Muscle layer of colon (tissue), 2 donors: ENCODE measurements at regions not wholly inside any gene's neighbourhood (a gene's known extent, or its start where the extent isn't known, plus 50 kb on each side); places are given as distances from the start of the nearest gene placed in this dataset.

Source experiments
- H3K27ac ChIP-seq: one replicate; pipeline ENCODE4 v1.7.0; 2013; ENCODE audit warnings: low read depth, mild to moderate bottlenecking, low read length, moderate library complexity
- H3K27me3 ChIP-seq, 2 donors: one replicate each; pipeline ENCODE4 v1.7.0; 2013; ENCODE audit warnings: low read length in 2 of 2, mild to moderate bottlenecking in 2 of 2; ENCODE audit not compliant: insufficient read depth in 2 of 2, control insufficient read depth in 1 of 2
- H3K36me3 ChIP-seq: one replicate; pipeline ENCODE4 v1.7.0; 2013; ENCODE audit warnings: mild to moderate bottlenecking, low read length; ENCODE audit not compliant: insufficient read depth
- H3K4me1 ChIP-seq: one replicate; pipeline ENCODE4 v1.7.0; 2013; ENCODE audit warnings: mild to moderate bottlenecking, low read length; ENCODE audit not compliant: insufficient read depth
- H3K4me3 ChIP-seq, 2 donors: one replicate each; pipeline ENCODE4 v1.7.0; 2013; ENCODE audit warnings: low read length in 2 of 2, low read depth in 1 of 2, mild to moderate bottlenecking in 1 of 2, moderate library complexity in 1 of 2
- H3K9ac ChIP-seq: one replicate; pipeline ENCODE4 v1.7.0; 2013; ENCODE audit warnings: low read length
- H3K9me3 ChIP-seq: one replicate; pipeline ENCODE4 v1.7.0; 2013; ENCODE audit warnings: mild to moderate bottlenecking, low read length
- donor health status: abdominal sarcoma.
- donor health status: Adenocarcinoma of cecum.

- H3K9ac ChIP-seq: no peak overlapping the region
- H3K9me3 ChIP-seq: no peaks in the 10 kb centered on the region
- H3K4me3 ChIP-seq: no peak overlapping the region
- H3K36me3 ChIP-seq: no peaks in the 10 kb centered on the region
- H3K27me3 ChIP-seq: peaks cover 0 to 4% of the 10 kb centered on the region in 2 donors
- no peak overlapping the region for H3K27ac ChIP-seq
- H3K4me1 ChIP-seq: no peaks in the 10 kb centered on the region
Observed at GRCh38 chr15:31151301-31152233, 50.0 kb upstream of the TRPM1 start.

- Histone ChIP-seq H3K9ac (no peak overlapping the region), H3K4me3 (no peak overlapping the region), H3K27me3 (peaks cover 0 to 4% of the 10 kb centered on the region in 2 donors)
Observed at GRCh38 chr15:31153531-31153930, 52.0 kb upstream of the TRPM1 start.

GRCh38 chr15:31155151-31155550, 53.6 kb upstream of the TRPM1 start:
- no peaks in the 10 kb centered on the region for H3K4me1 ChIP-seq
- H3K36me3 ChIP-seq: no peaks in the 10 kb centered on the region
- H3K27ac ChIP-seq: no peak overlapping the region

More at GRCh38 chr15:31153531-31153930, 52.0 kb upstream of the TRPM1 start:
- no peak overlapping the region for H3K27ac ChIP-seq
- no peaks in the 10 kb centered on the region for H3K9me3 ChIP-seq
- no peaks in the 10 kb centered on the region for H3K36me3 ChIP-seq
- no peaks in the 10 kb centered on the region for H3K4me1 ChIP-seq

GRCh38 chr15:31156226-31156625, 54.7 kb upstream of the TRPM1 start:
- Histone ChIP-seq H3K4me1 (no peaks in the 10 kb centered on the region), H3K36me3 (no peaks in the 10 kb centered on the region), H3K27ac (no peak overlapping the region), H3K4me3 (no peak overlapping the region), H3K9ac (no peak overlapping the region), H3K9me3 (no peaks in the 10 kb centered on the region), H3K27me3 (peaks cover 0 to 4% of the 10 kb centered on the region in 2 donors)

More at GRCh38 chr15:31155151-31155550, 53.6 kb upstream of the TRPM1 start:
- no peak overlapping the region for H3K4me3 ChIP-seq
- H3K9ac ChIP-seq: no peak overlapping the region
- no peaks in the 10 kb centered on the region for H3K9me3 ChIP-seq
- peaks cover 0 to 4% of the 10 kb centered on the region in 2 donors for H3K27me3 ChIP-seq

GRCh38 chr15:31156808-31157207, 55.3 kb upstream of the TRPM1 start:
- Histone ChIP-seq H3K4me3 (no peak overlapping the region), H3K4me1 (no peaks in the 10 kb centered on the region), H3K27me3 (peaks cover 0 to 4% of the 10 kb centered on the region in 2 donors), H3K36me3 (no peaks in the 10 kb centered on the region), H3K27ac (no peak overlapping the region), H3K9ac (no peak overlapping the region), H3K9me3 (no peaks in the 10 kb centered on the region)

GRCh38 chr15:31157644-31158069, 56.1 kb upstream of the TRPM1 start:
- Histone ChIP-seq H3K9ac (no peak overlapping the region), H3K27me3 (no peaks in the 10 kb centered on the region), H3K36me3 (no peaks in the 10 kb centered on the region), H3K27ac (no peak overlapping the region), H3K4me3 (no peak overlapping the region), H3K9me3 (no peaks in the 10 kb centered on the region), H3K4me1 (no peaks in the 10 kb centered on the region)

- no peak overlapping the region for H3K9ac ChIP-seq
- H3K36me3 ChIP-seq: no peaks in the 10 kb centered on the region
- no peak overlapping the region for H3K27ac ChIP-seq
Observed at GRCh38 chr15:31158858-31159569, 57.5 kb upstream of the TRPM1 start.

GRCh38 chr15:31159837-31160236, 58.3 kb upstream of the TRPM1 start:
- H3K9ac ChIP-seq: no peak overlapping the region
- no peak overlapping the region for H3K27ac ChIP-seq
- H3K27me3 ChIP-seq: no peaks in the 10 kb centered on the region
- H3K9me3 ChIP-seq: no peaks in the 10 kb centered on the region
- no peaks in the 10 kb centered on the region for H3K36me3 ChIP-seq
- H3K4me3 ChIP-seq: no peak overlapping the region
- no peaks in the 10 kb centered on the region for H3K4me1 ChIP-seq

More at GRCh38 chr15:31158858-31159569, 57.5 kb upstream of the TRPM1 start:
- no peak overlapping the region for H3K4me3 ChIP-seq
- H3K27me3 ChIP-seq: no peaks in the 10 kb centered on the region
- H3K4me1 ChIP-seq: no peaks in the 10 kb centered on the region
- H3K9me3 ChIP-seq: no peaks in the 10 kb centered on the region

GRCh38 chr15:31160297-31160696, 58.8 kb upstream of the TRPM1 start:
- no peaks in the 10 kb centered on the region for H3K9me3 ChIP-seq
- no peak overlapping the region for H3K9ac ChIP-seq
- no peaks in the 10 kb centered on the region for H3K36me3 ChIP-seq
- no peak overlapping the region for H3K27ac ChIP-seq
- H3K4me1 ChIP-seq: no peaks in the 10 kb centered on the region
- no peaks in the 10 kb centered on the region for H3K27me3 ChIP-seq
- no peak overlapping the region for H3K4me3 ChIP-seq

- Histone ChIP-seq H3K9ac (no peak overlapping the region), H3K27me3 (no peaks in the 10 kb centered on the region), H3K9me3 (no peaks in the 10 kb centered on the region), H3K27ac (no peak overlapping the region), H3K4me3 (no peak overlapping the region), H3K36me3 (no peaks in the 10 kb centered on the region), H3K4me1 (no peaks in the 10 kb centered on the region)
Observed at GRCh38 chr15:31160740-31161495, 59.4 kb upstream of the TRPM1 start.

GRCh38 chr15:31161951-31162350, 60.4 kb upstream of the TRPM1 start:
- Histone ChIP-seq H3K4me1 (no peaks in the 10 kb centered on the region), H3K4me3 (no peak overlapping the region), H3K36me3 (no peaks in the 10 kb centered on the region), H3K27me3 (no peaks in the 10 kb centered on the region), H3K9me3 (no peaks in the 10 kb centered on the region), H3K9ac (no peak overlapping the region), H3K27ac (no peak overlapping the region)
